Neural progenitor cell (in vitro differentiated cells): ENCODE measurements at regions not wholly inside any gene's neighbourhood (a gene's known extent, or its start where the extent isn't known, plus 50 kb on each side); places are given as distances from the start of the nearest gene placed in this dataset.

Experiments
- DNase-seq: peaks from one replicate; pipeline ENCODE4 v3.0.0-alpha.2; 2016; ENCODE audit warnings: low spot score
- H2AFZ ChIP-seq: fragments of 200-600 bp; sonication (generic); replicated peaks from 2 replicates; pipeline ENCODE4 v1.6.1; 2016; ENCODE audit warnings: antibody characterized with exemption
- H3F3A ChIP-seq: fragments of 200-600 bp; sonication (generic); 2 replicates; pipeline ENCODE4 v1.6.1; 2016; ENCODE audit warnings: antibody characterized with exemption, low read depth
- H3K27ac ChIP-seq: fragments of 200-600 bp; sonication (generic); 2 replicates; pipeline ENCODE4 v1.5.1; 2016; ENCODE audit warnings: mild to moderate bottlenecking
- H3K27me3 ChIP-seq: fragments of 200-600 bp; sonication (generic); 2 replicates; pipeline ENCODE4 v1.6.1; 2016; ENCODE audit warnings: mild to moderate bottlenecking, moderate library complexity
- H3K36me3 ChIP-seq: fragments of 200-600 bp; sonication (generic); 2 replicates; pipeline ENCODE4 v1.5.1; 2016
- H3K4me1 ChIP-seq: fragments of 200-600 bp; sonication (generic); 2 replicates; pipeline ENCODE4 v1.6.1; 2016; ENCODE audit warnings: mixed run types
- H3K4me2 ChIP-seq: fragments of 200-600 bp; sonication (generic); 2 replicates; pipeline ENCODE4 v1.6.1; 2016
- H3K4me3 ChIP-seq: fragments of 200-600 bp; sonication (generic); 2 replicates; pipeline ENCODE4 v1.5.1; 2016
- H3K79me2 ChIP-seq: fragments of 200-600 bp; sonication (generic); 2 replicates; pipeline ENCODE4 v1.6.1; 2016; ENCODE audit warnings: low read depth
- H3K9ac ChIP-seq: fragments of 200-600 bp; sonication (generic); 2 replicates; pipeline ENCODE4 v1.6.1; 2016
- H3K9me3 ChIP-seq: fragments of 200-600 bp; sonication (generic); 2 replicates; pipeline ENCODE4 v1.5.1; 2016; ENCODE audit warnings: low read depth
- H4K20me1 ChIP-seq: fragments of 200-600 bp; sonication (generic); 2 replicates; pipeline ENCODE4 v1.6.1; 2016; ENCODE audit warnings: low read depth
- H3K27ac Mint-ChIP-seq: 3 replicates; pipeline ENCODE4 v1.8.0; 2021; ENCODE audit warnings: mixed read lengths
- H3K27me3 Mint-ChIP-seq: 2 replicates; pipeline ENCODE4 v1.8.0; 2022; ENCODE audit warnings: low read depth, mild to moderate bottlenecking, inconsistent platforms, moderate library complexity, mixed read lengths; ENCODE audit not compliant: insufficient read depth
- H3K36me3 Mint-ChIP-seq: 3 replicates; pipeline ENCODE4 v1.8.0; 2021; ENCODE audit warnings: mixed read lengths
- H3K4me1 Mint-ChIP-seq: 3 replicates; pipeline ENCODE4 v1.8.0; 2021; ENCODE audit warnings: mixed read lengths
- H3K4me3 Mint-ChIP-seq: 3 replicates; pipeline ENCODE4 v1.8.0; 2021; ENCODE audit warnings: mild to moderate bottlenecking, moderate library complexity, mixed read lengths
- H3K9me3 Mint-ChIP-seq: 3 replicates; pipeline ENCODE4 v1.8.0; 2020; ENCODE audit warnings: mixed read lengths
- CTCF ChIP-seq: fragments of 200-600 bp; sonication (generic); IDR thresholded peaks from 2 replicates; pipeline ENCODE4 v1.5.1; 2017; ENCODE audit warnings: antibody characterized with exemption, mild to moderate bottlenecking
- EZH2 ChIP-seq: fragments of 200-600 bp; sonication (generic); IDR thresholded peaks from 2 replicates; pipeline ENCODE4 v1.6.1; 2017; ENCODE audit warnings: antibody characterized with exemption, mild to moderate bottlenecking, moderate library complexity
- EZH2phosphoT487 ChIP-seq: fragments of 200-600 bp; sonication (generic); IDR thresholded peaks from 2 replicates; pipeline ENCODE4 v1.6.1; 2017; ENCODE audit warnings: antibody characterized with exemption

- no peak for DNase-seq
- Histone ChIP-seq H3K4me1 (no peaks in the 10 kb centered on the region), H3F3A (no peaks in the 10 kb centered on the region), H3K36me3 (no peaks in the 10 kb centered on the region), H3K27me3 (no peaks in the 10 kb centered on the region), H3K79me2 (no peaks in the 10 kb centered on the region), H2AFZ (no peak overlapping the region), H3K9ac (no peak overlapping the region), H3K4me3 (no peak overlapping the region), H3K4me2 (no peak overlapping the region), H3K27ac (no peak overlapping the region), H4K20me1 (no peaks in the 10 kb centered on the region), H3K9me3 (no peaks in the 10 kb centered on the region)
- TF ChIP-seq EZH2: no peak
- TF ChIP-seq CTCF: no peak
- no peak for TF ChIP-seq EZH2phosphoT487
- Mint-ChIP-seq H3K36me3 (no peaks in the 10 kb centered on the region), H3K9me3 (peaks cover 10% of the 10 kb centered on the region), H3K27me3 (no peaks in the 10 kb centered on the region), H3K27ac (no peak overlapping the region), H3K4me3 (no peak overlapping the region), H3K4me1 (no peaks in the 10 kb centered on the region)
Measured at GRCh38 chr13:33717775-33718174, 100.2 kb upstream of the RFC3 start.

DNA sequence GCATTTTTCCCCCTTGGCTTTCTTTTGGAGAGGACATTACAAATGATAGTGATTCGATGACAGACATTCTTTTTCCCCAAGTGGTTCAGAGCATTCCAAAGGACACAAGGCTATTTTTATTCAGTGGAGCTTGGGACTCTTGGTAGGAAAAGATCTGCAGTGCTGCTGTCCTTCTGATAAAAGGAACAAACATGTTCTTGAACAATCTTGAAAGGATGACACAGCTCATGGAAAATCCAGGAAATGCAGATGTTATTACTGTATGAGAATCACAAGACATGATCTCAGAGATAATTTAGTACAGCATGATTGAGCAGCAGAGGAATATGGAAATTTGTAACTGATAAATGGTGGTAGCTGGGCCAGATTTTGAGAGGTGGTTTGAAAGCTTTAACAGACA, 96.2 kb upstream of the RFC3 start:
- no peaks in the 10 kb centered on the region for H3K27me3 Mint-ChIP-seq
- peaks cover 8% of the 10 kb centered on the region for H3K4me1 ChIP-seq
- H3K4me2 ChIP-seq: no peak overlapping the region
- no peak overlapping the region for H3K27ac ChIP-seq
- H3K9ac ChIP-seq: no peak overlapping the region
- H3K36me3 ChIP-seq: no peaks in the 10 kb centered on the region
- no peaks in the 10 kb centered on the region for H3F3A ChIP-seq
- no peak overlapping the region for H3K4me3 ChIP-seq
- H3K4me3 Mint-ChIP-seq: no peak overlapping the region
- no peak for DNase-seq
- H3K4me1 Mint-ChIP-seq: peaks cover 3% of the 10 kb centered on the region
- no peaks in the 10 kb centered on the region for H3K79me2 ChIP-seq
- H3K36me3 Mint-ChIP-seq: no peaks in the 10 kb centered on the region
- no peak overlapping the region for H2AFZ ChIP-seq
- no peaks in the 10 kb centered on the region for H4K20me1 ChIP-seq
- no peaks in the 10 kb centered on the region for H3K9me3 ChIP-seq
- H3K27me3 ChIP-seq: no peaks in the 10 kb centered on the region
- TF ChIP-seq EZH2phosphoT487: no peak
- no peak for TF ChIP-seq EZH2
- no peak for TF ChIP-seq CTCF
- H3K27ac Mint-ChIP-seq: no peak overlapping the region
- H3K9me3 Mint-ChIP-seq: peaks cover 10% of the 10 kb centered on the region

- Histone ChIP-seq H3K4me1 (peaks cover 8% of the 10 kb centered on the region), H4K20me1 (no peaks in the 10 kb centered on the region), H3K9me3 (no peaks in the 10 kb centered on the region), H3K36me3 (no peaks in the 10 kb centered on the region), H3K4me2 (no peak overlapping the region), H3K79me2 (no peaks in the 10 kb centered on the region), H3K27me3 (no peaks in the 10 kb centered on the region), H2AFZ (peak overlapping the region; percentile 55), H3F3A (no peaks in the 10 kb centered on the region), H3K27ac (no peak overlapping the region), H3K4me3 (no peak overlapping the region), H3K9ac (no peak overlapping the region)
- peaks cover 3% of the 10 kb centered on the region for H3K4me1 Mint-ChIP-seq
- no peaks in the 10 kb centered on the region for H3K36me3 Mint-ChIP-seq
- H3K27ac Mint-ChIP-seq: no peak overlapping the region
- TF ChIP-seq EZH2 (no peak), CTCF (no peak), EZH2phosphoT487 (no peak)
- no peak for DNase-seq
- no peak overlapping the region for H3K4me3 Mint-ChIP-seq
- H3K27me3 Mint-ChIP-seq: no peaks in the 10 kb centered on the region
- peaks cover 7% of the 10 kb centered on the region for H3K9me3 Mint-ChIP-seq
Measured at GRCh38 chr13:33722216-33722915, 95.6 kb upstream of the RFC3 start.
